Mesothelial cell of epicardium (in vitro differentiated cells): ENCODE measurements at regions not wholly inside any gene's neighbourhood (a gene's known extent, or its start where the extent isn't known, plus 50 kb on each side); places are given as distances from the start of the nearest gene placed in this dataset.

Experiments used
- DNase-seq, 2 experiments: peaks; one replicate each; pipeline ENCODE4 v3.0.0; 2021; ENCODE audit warnings: low spot score in 2 of 2; ENCODE audit not compliant: unreplicated experiment in 2 of 2
- H3K27ac Mint-ChIP-seq: 2 replicates; pipeline ENCODE4 v1.8.0; 2021; ENCODE audit warnings: mixed read lengths
- H3K27me3 Mint-ChIP-seq: 2 replicates; pipeline ENCODE4 v1.8.0; 2021; ENCODE audit warnings: low read depth, mixed read lengths
- H3K36me3 Mint-ChIP-seq: 2 replicates; pipeline ENCODE4 v1.8.0; 2021; ENCODE audit warnings: mixed read lengths
- H3K4me1 Mint-ChIP-seq: 2 replicates; pipeline ENCODE4 v1.8.0; 2021; ENCODE audit warnings: mixed read lengths
- H3K4me3 Mint-ChIP-seq: 2 replicates; pipeline ENCODE4 v1.8.0; 2021; ENCODE audit warnings: mild to moderate bottlenecking, moderate library complexity, mixed read lengths
- H3K9me3 Mint-ChIP-seq: 2 replicates; pipeline ENCODE4 v1.8.0; 2021; ENCODE audit warnings: mixed read lengths
- CTCF ChIP-seq: fragments of 200-600 bp; sonication (generic); IDR thresholded peaks from one replicate; pipeline ENCODE4 v1.5.0; 2021; ENCODE audit warnings: antibody characterized with exemption; ENCODE audit not compliant: unreplicated experiment

- no peak for TF ChIP-seq CTCF
- H3K9me3 Mint-ChIP-seq: peaks cover 9% of the 10 kb centered on the region
- H3K4me3 Mint-ChIP-seq: no peak overlapping the region
- peak overlapping the region; percentile 85 for H3K27ac Mint-ChIP-seq
- peaks cover 43% of the 10 kb centered on the region for H3K4me1 Mint-ChIP-seq
- H3K27me3 Mint-ChIP-seq: no peaks in the 10 kb centered on the region
- no peak for DNase-seq
- H3K36me3 Mint-ChIP-seq: peaks cover 13% of the 10 kb centered on the region
Observed at GRCh38 chr4:147340591-147341120, 140.2 kb upstream of the EDNRA start.

DNA sequence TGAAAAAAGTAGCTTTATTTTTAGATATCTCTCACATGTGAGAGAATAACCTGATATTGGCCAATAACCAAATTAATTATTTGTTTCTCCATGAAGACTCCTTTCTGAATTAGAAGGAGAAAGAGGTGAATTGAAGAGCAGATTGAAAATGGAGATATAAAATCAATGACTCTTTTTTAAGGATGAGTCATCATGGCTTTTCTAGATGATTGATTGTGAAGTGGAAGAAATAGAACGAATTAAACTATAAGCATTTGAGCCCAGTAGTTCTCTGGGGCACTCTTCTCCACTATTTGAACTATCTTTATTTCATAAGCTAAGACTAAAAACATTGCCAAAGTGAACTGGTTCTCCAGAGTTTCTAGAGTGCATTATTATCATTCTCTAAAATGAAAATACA, 137.2 kb upstream of the EDNRA start:
- H3K36me3 Mint-ChIP-seq: peaks cover 13% of the 10 kb centered on the region
- H3K4me1 Mint-ChIP-seq: peaks cover 47% of the 10 kb centered on the region
- H3K9me3 Mint-ChIP-seq: peaks cover 13% of the 10 kb centered on the region
- no peak overlapping the region for H3K4me3 Mint-ChIP-seq
- H3K27ac Mint-ChIP-seq: no peak overlapping the region
- no peak for DNase-seq
- no peak for TF ChIP-seq CTCF
- no peaks in the 10 kb centered on the region for H3K27me3 Mint-ChIP-seq

- H3K4me3 Mint-ChIP-seq: no peak overlapping the region
- peaks cover 15% of the 10 kb centered on the region for H3K36me3 Mint-ChIP-seq
- H3K27me3 Mint-ChIP-seq: no peaks in the 10 kb centered on the region
- H3K9me3 Mint-ChIP-seq: peaks cover 13% of the 10 kb centered on the region
- TF ChIP-seq CTCF: no peak
- peaks cover 47% of the 10 kb centered on the region for H3K4me1 Mint-ChIP-seq
- no peak for DNase-seq
- H3K27ac Mint-ChIP-seq: peak overlapping the region; percentile 36
Observed at GRCh38 chr4:147345662-147346061, 135.2 kb upstream of the EDNRA start.

DNA sequence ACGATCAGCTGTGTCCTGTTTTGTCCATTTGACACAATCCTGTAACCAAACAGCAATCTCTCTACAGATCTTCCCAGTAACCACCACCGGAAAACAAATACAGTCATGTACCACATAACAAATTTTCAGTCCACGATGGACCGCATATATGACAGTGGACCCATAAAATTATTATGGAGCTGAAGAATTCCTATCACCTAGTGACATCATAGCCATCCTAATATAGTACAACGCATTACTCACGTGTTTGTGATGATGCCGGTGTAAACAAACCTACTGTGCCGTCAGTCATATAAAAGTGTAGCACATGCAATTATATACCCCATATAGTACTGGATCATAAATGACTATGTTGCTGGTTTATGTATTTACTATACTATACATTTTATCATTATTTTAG, 133.7 kb upstream of the EDNRA start:
- no peak for DNase-seq
- H3K27ac Mint-ChIP-seq: peak overlapping the region; percentile 6
- TF ChIP-seq CTCF: no peak
- H3K4me3 Mint-ChIP-seq: no peak overlapping the region
- peaks cover 16% of the 10 kb centered on the region for H3K9me3 Mint-ChIP-seq
- H3K27me3 Mint-ChIP-seq: no peaks in the 10 kb centered on the region
- H3K36me3 Mint-ChIP-seq: peaks cover 15% of the 10 kb centered on the region
- peaks cover 32% of the 10 kb centered on the region for H3K4me1 Mint-ChIP-seq

DNA sequence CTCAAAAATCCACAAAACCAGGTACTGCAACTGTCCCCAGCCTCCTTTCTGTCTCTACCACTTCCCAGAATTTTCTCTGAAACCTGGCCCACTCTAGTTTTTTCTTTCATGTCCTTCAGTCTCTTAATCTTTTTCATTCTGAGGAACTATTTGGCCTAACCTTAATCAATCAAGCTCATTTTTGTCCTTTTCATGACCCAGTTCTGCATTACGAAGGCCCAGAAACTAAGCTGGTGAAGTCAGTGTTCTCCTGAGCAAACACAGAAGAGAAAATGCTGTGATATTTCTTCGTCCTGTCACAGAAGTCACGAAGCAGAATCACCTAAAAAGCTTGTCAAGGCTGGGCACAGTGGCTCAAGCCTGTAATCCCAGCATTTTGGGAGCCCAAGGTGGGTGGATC, 131.7 kb upstream of the EDNRA start:
- H3K27me3 Mint-ChIP-seq: no peaks in the 10 kb centered on the region
- DNase-seq: no peak
- TF ChIP-seq CTCF: no peak
- peaks cover 26% of the 10 kb centered on the region for H3K4me1 Mint-ChIP-seq
- H3K4me3 Mint-ChIP-seq: no peak overlapping the region
- H3K27ac Mint-ChIP-seq: peak overlapping the region; percentile 99
- peaks cover 16% of the 10 kb centered on the region for H3K36me3 Mint-ChIP-seq
- peaks cover 17% of the 10 kb centered on the region for H3K9me3 Mint-ChIP-seq
